ENCODE measurements at regions not wholly inside any gene's neighbourhood (a gene's known extent, or its start where the extent isn't known, plus 50 kb on each side); places are given as distances from the start of the nearest gene placed in this dataset.

DNA sequence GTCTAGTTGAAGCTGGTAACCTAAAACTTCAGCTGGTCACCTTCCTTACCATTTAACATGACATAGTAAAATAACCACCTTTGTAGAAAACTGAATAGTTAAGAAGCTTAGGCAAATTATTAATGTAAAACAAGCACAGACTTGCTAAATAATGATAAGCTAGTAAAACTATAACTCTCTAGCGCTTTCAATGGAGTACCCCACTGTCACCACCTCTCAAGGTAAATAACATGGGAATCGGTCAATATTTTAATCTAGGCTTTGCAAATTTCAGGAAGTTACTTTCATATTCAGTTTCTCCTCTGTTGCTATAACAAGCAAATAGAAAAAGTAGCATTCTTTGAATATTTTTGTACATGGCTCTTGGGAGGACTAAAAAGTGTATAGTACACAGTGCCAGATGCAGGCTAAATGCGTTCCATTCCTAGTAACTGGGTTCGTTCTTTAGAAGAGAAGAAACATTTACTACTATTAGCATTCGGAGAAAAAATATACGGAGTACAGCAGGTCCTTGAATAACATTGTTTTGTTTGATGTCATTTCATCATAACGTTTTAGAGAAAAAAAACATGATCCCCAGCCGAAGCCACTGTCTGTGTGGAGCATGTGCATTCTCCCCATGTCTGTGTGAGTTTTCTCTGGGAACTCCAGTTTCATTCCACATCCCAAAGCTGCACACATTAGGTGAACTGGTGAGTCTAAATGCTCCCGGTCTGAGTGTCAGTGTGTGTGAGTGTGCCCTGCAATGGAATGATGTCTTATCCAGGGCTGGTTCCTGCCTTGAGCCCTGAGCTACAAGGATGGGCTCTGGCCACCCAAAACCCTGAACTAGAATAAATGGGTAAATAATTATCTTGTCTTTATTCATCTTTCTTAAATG is 52.5 kb downstream of the EPRS1 start:
- TF ChIP-seq CTCF (IDR thresholded peaks at IDR 0.05; ENCODE audit: borderline replicate concordance, insufficient read depth, low read depth, low read length) = no peak
- H3K4me3 ChIP-seq (ENCODE audit: low read depth, low read length) = no peak overlapping the region

DNA sequence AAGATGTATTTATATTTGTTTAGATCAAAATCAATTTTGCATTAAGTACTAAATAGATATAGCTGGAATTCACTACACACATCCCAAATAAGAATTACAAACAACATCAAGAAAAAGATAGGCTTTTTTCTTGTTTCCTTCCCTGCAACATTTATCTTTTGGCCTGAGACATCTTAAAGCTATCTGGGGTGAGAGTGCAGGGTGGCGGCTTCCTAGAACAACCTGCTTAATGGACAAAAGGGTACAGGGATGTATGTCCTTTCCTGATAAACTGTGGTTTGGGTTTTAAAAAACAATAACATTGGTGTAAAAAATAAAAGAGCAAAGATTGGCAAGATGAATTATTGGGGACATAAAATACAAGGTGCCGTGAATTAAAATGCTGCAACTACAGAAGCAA is 54.4 kb downstream of the EPRS1 start:
- no peak for TF ChIP-seq CTCF (IDR thresholded peaks at IDR 0.05; ENCODE audit: borderline replicate concordance, insufficient read depth, low read depth, low read length)
- H3K4me3 ChIP-seq (ENCODE audit: low read depth, low read length) = no peak overlapping the region

DNA sequence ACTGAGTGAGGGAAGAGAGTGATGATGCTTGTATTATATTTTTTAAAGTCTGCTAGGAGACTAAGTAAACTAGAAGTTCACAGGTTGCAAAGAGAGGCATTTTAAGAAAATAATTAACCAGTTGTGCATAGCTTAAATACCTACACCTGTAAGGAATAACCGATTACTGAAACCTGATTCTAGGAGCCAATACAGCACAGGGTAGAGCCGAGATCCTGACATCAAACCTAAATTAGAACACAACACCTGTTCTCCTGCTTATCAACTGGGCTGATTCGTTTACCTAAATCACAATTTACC is 54.8 kb downstream of the EPRS1 start:
- H3K4me3 ChIP-seq (ENCODE audit: low read depth, low read length) = no peak overlapping the region
- no peak for TF ChIP-seq CTCF (IDR thresholded peaks at IDR 0.05; ENCODE audit: borderline replicate concordance, insufficient read depth, low read depth, low read length)

DNA sequence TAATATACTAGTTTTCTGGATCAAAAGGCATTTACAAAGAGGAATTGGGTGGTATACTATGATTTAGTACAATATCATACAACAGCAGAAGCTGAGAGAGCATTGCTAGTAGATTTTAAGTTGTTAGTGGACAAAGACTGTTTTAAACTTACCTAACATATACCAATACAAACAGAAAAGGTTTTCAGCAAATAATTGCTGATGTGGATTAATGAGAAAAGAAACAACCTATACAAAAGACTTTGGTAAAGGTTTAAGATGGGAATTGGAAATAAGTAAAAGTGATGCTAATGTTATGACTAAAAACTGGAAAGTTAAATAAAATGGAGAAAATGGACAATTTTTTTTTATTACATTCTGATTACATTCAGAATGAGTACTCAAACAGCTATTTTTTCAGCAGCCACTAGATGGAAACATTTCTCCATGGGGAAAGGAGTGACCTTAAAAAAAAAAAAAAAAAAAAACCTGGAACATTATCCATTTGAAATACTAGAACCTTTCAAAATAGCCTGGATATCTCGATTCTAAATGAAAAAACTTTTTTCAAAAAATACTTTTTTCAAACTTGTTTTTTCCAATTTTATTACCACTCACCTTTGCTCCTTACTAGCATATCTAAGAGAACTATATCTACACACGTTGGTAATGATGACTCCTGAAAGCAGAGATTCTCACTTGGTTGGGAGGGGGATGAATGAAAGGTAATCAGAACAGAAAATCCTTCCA is 55.4 kb downstream of the EPRS1 start:
- peak; percentile 22; the same call in 1 of the 2 replicates for TF ChIP-seq CTCF (IDR thresholded peaks at IDR 0.05; ENCODE audit: borderline replicate concordance, insufficient read depth, low read depth, low read length)

GRCh38 chr1:219989766-219990165 is 56.5 kb downstream of the EPRS1 start:
- TF ChIP-seq CTCF (IDR thresholded peaks at IDR 0.05; ENCODE audit: borderline replicate concordance, insufficient read depth, low read depth, low read length) = no peak
- no peak overlapping the region for H3K4me3 ChIP-seq (ENCODE audit: low read depth, low read length)

More for the DNA sequence above, 55.4 kb downstream of the EPRS1 start:
- no peak overlapping the region for H3K4me3 ChIP-seq (ENCODE audit: low read depth, low read length)

GRCh38 chr1:219988818-219989217 is 57.5 kb downstream of the EPRS1 start:
- no peak overlapping the region for H3K4me3 ChIP-seq (ENCODE audit: low read depth, low read length)
- no peak for TF ChIP-seq CTCF (IDR thresholded peaks at IDR 0.05; ENCODE audit: borderline replicate concordance, insufficient read depth, low read depth, low read length)

DNA sequence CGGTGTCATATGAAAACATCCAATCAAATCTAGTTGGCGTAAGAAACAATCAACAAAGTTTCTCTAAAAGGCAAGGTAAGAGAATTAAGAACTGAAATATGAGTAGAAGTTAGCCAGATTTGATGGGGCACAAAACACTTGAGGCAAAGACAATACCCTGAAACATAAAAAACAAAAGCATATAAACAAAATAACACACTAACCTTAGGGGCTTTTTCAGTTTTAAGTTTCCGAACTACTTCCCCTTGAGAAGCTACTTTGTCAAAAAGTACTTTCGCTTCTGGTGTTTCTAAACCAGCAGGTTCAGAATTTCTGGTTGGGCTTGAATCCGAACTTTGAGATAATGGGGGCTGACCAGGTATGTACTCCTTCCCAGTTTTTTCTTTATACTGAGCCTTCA is 57.9 kb downstream of the EPRS1 start:
- no peak for TF ChIP-seq CTCF (IDR thresholded peaks at IDR 0.05; ENCODE audit: borderline replicate concordance, insufficient read depth, low read depth, low read length)
- no peak overlapping the region for H3K4me3 ChIP-seq (ENCODE audit: low read depth, low read length)

Measured in GM12875 (cell line).